Naive thymus-derived CD4-positive, alpha-beta T cell (primary cell): ENCODE measurements at regions not wholly inside any gene's neighbourhood (a gene's known extent, or its start where the extent isn't known, plus 50 kb on each side); places are given as distances from the start of the nearest gene placed in this dataset.

Experiments used
- ATAC-seq: fragments of 150-1000 bp; cut with Tn5 transposase; 2 replicates; pipeline ENCODE4 v1.10.0; 2021; ENCODE audit warnings: mild to moderate bottlenecking, moderate library complexity
- CTCF ChIA-PET: fragments of 350-600 bp; sonication (Branson Sonifier 250); formaldehyde crosslinking; loops from one replicate; lab custom pipeline; 2021; ENCODE audit warnings: antibody characterized with exemption; lab: Charles Lee
- POLR2A ChIA-PET: fragments of 350-600 bp; sonication (Branson Sonifier 250); formaldehyde crosslinking; loops from one replicate; lab custom pipeline; 2021; ENCODE audit warnings: antibody characterized with exemption, inconsistent platforms; lab: Charles Lee
- DNase-seq, 9 donors: peaks; one replicate each; pipeline versions ENCODE4 v3.0.0 to v3.0.0-alpha.2; 2020 to 2022; ENCODE audit warnings: mixed read lengths in 1 of 9
- H3K27ac ChIP-seq: one replicate; pipeline ENCODE4 v1.7.0; 2013; ENCODE audit warnings: mild to moderate bottlenecking, low read depth, low read length, moderate library complexity
- H3K27me3 ChIP-seq, 2 donors: one replicate each; pipeline ENCODE4 v1.7.0; 2013; ENCODE audit warnings: low read length in 2 of 2, mild to moderate bottlenecking in 2 of 2, moderate library complexity in 2 of 2; ENCODE audit not compliant: control insufficient read depth in 2 of 2, insufficient read depth in 2 of 2
- H3K36me3 ChIP-seq, 3 experiments: 1 replicate in 2 of 3; 2 replicates in 1 of 3; pipeline ENCODE4 v1.7.0; 2013; ENCODE audit warnings: low read length in 3 of 3, mild to moderate bottlenecking in 3 of 3, moderate library complexity in 1 of 3; ENCODE audit not compliant: insufficient read depth in 3 of 3, control insufficient read depth in 2 of 3
- H3K4me1 ChIP-seq, 2 donors: one replicate each; pipeline ENCODE4 v1.7.0; 2013; ENCODE audit warnings: low read length in 2 of 2, mild to moderate bottlenecking in 2 of 2, moderate library complexity in 1 of 2; ENCODE audit not compliant: control insufficient read depth in 2 of 2, insufficient read depth in 2 of 2
- H3K4me3 ChIP-seq: 2 replicates; pipeline ENCODE4 v1.7.0; 2013; ENCODE audit warnings: mild to moderate bottlenecking, low read length
- H3K9me3 ChIP-seq, 3 experiments: 1 replicate in 2 of 3; 2 replicates in 1 of 3; pipeline ENCODE4 v1.7.0; 2013; ENCODE audit warnings: low read length in 3 of 3; ENCODE audit not compliant: control insufficient read depth in 2 of 3
- H3K27ac Mint-ChIP-seq, 9 donors: one replicate each; pipeline ENCODE4 v1.8.0; 2020 to 2022; ENCODE audit warnings: mixed read lengths in 9 of 9, mild to moderate bottlenecking in 8 of 9, moderate library complexity in 5 of 9, inconsistent platforms in 2 of 9
- H3K27me3 Mint-ChIP-seq, 5 donors: one replicate each; pipeline ENCODE4 v1.8.0; 2021 to 2022; ENCODE audit warnings: mixed read lengths in 5 of 5, mild to moderate bottlenecking in 1 of 5
- H3K36me3 Mint-ChIP-seq, 5 donors: one replicate each; pipeline ENCODE4 v1.8.0; 2020 to 2022; ENCODE audit warnings: mixed read lengths in 5 of 5, mild to moderate bottlenecking in 3 of 5, inconsistent platforms in 1 of 5
- H3K4me1 Mint-ChIP-seq, 7 donors: one replicate each; pipeline ENCODE4 v1.8.0; 2020 to 2022; ENCODE audit warnings: mixed read lengths in 7 of 7, mild to moderate bottlenecking in 3 of 7, inconsistent platforms in 1 of 7
- H3K4me3 Mint-ChIP-seq, 10 donors: one replicate each; pipeline ENCODE4 v1.8.0; 2020 to 2022; ENCODE audit warnings: mild to moderate bottlenecking in 10 of 10, mixed read lengths in 10 of 10, moderate library complexity in 6 of 10, inconsistent platforms in 2 of 10
- H3K9me3 Mint-ChIP-seq, 11 donors: one replicate each; pipeline ENCODE4 v1.8.0; 2020 to 2022; ENCODE audit warnings: mixed read lengths in 11 of 11, mild to moderate bottlenecking in 4 of 11, inconsistent platforms in 1 of 11, moderate library complexity in 1 of 11
- intact Hi-C, 2 donors: fragments of 100-400 bp; cut with micrococcal nuclease; formaldehyde crosslinking; loops; one replicate each; pipeline ENCODE4 v1.15.1; 2023

- Histone ChIP-seq H3K36me3 (peaks cover 0 to 15% (median 0%) of the 10 kb centered on the region in 3 experiments), H3K9me3 (no peaks in the 10 kb centered on the region), H3K27me3 (no peaks in the 10 kb centered on the region), H3K4me1 (peaks cover 0 to 4% of the 10 kb centered on the region in 2 donors), H3K27ac (no peak overlapping the region), H3K4me3 (no peak overlapping the region)
- Mint-ChIP-seq H3K27me3 (no peaks in the 10 kb centered on the region), H3K36me3 (peaks cover 9 to 66% (median 47%) of the 10 kb centered on the region in 5 donors), H3K9me3 (peaks cover 0 to 5% (median 0%) of the 10 kb centered on the region in 11 donors), H3K4me3 (no peak overlapping the region), H3K4me1 (peaks cover 23 to 55% (median 31%) of the 10 kb centered on the region in 7 donors), H3K27ac (peak overlapping the region in 1 of 9 donors; percentile 74)
- CTCF ChIA-PET: no interaction called here
- intact Hi-C loops: loop anchor here in 1 of 2 donors (10.0 kb wide), 1 partner anchor 136 kb away; no protein-coding TSS in a partner anchor
- no peak for DNase-seq
- no peak for ATAC-seq
- POLR2A ChIA-PET: interaction anchor here (0.7 kb wide), 1 partner anchor 985 kb away, joined by 3 read pairs; no protein-coding TSS in a partner anchor
These were observed 436.1 kb downstream of the UTRN start for GRCh38 chr6:144721232-144721631.

- ChIA-PET POLR2A (no interaction called here), CTCF (no interaction called here)
- H3K27ac ChIP-seq: no peak overlapping the region
- no peaks in the 10 kb centered on the region for H3K27me3 ChIP-seq
- peak overlapping the region in 2 of 9 donors; percentile 14 to 29 for H3K27ac Mint-ChIP-seq
- no peaks in the 10 kb centered on the region for H3K9me3 ChIP-seq
- DNase-seq: no peak
- H3K4me1 Mint-ChIP-seq: peaks cover 26 to 64% (median 35%) of the 10 kb centered on the region in 7 donors
- no peak for ATAC-seq
- H3K4me3 ChIP-seq: no peak overlapping the region
- peaks cover 9 to 69% (median 43%) of the 10 kb centered on the region in 5 donors for H3K36me3 Mint-ChIP-seq
- intact Hi-C loops: loop anchor here in 1 of 2 donors (10.0 kb wide), 1 partner anchor 137 kb away; no protein-coding TSS in a partner anchor
- peaks cover 0 to 4% of the 10 kb centered on the region in 2 donors for H3K4me1 ChIP-seq
- peaks cover 0 to 5% (median 0%) of the 10 kb centered on the region in 11 donors for H3K9me3 Mint-ChIP-seq
- H3K4me3 Mint-ChIP-seq: no peak overlapping the region
- H3K36me3 ChIP-seq: peaks cover 0 to 15% (median 0%) of the 10 kb centered on the region in 3 experiments
- no peaks in the 10 kb centered on the region for H3K27me3 Mint-ChIP-seq
These were observed 437.1 kb downstream of the UTRN start for GRCh38 chr6:144722154-144722737.

- Histone ChIP-seq H3K4me3 (no peak overlapping the region), H3K9me3 (no peaks in the 10 kb centered on the region), H3K27ac (no peak overlapping the region), H3K4me1 (peaks cover 0 to 4% of the 10 kb centered on the region in 2 donors), H3K36me3 (peaks cover 0 to 15% (median 0%) of the 10 kb centered on the region in 3 experiments), H3K27me3 (no peaks in the 10 kb centered on the region)
- no peak overlapping the region for H3K27ac Mint-ChIP-seq
- POLR2A ChIA-PET: no interaction called here
- H3K4me1 Mint-ChIP-seq: peaks cover 26 to 65% (median 35%) of the 10 kb centered on the region in 7 donors
- intact Hi-C loops: loop anchor here in 1 of 2 donors (10.0 kb wide), 1 partner anchor 138 kb away; no protein-coding TSS in a partner anchor
- CTCF ChIA-PET: no interaction called here
- peaks cover 0 to 5% (median 0%) of the 10 kb centered on the region in 11 donors for H3K9me3 Mint-ChIP-seq
- no peaks in the 10 kb centered on the region for H3K27me3 Mint-ChIP-seq
- no peak for DNase-seq
- ATAC-seq: peak; percentile 63
- peaks cover 9 to 68% (median 41%) of the 10 kb centered on the region in 5 donors for H3K36me3 Mint-ChIP-seq
- H3K4me3 Mint-ChIP-seq: no peak overlapping the region
These were observed 437.8 kb downstream of the UTRN start for GRCh38 chr6:144722925-144723324.

GRCh38 chr6:144723431-144723830 is 438.3 kb downstream of the UTRN start:
- peaks cover 26 to 66% (median 35%) of the 10 kb centered on the region in 7 donors for H3K4me1 Mint-ChIP-seq

DNA sequence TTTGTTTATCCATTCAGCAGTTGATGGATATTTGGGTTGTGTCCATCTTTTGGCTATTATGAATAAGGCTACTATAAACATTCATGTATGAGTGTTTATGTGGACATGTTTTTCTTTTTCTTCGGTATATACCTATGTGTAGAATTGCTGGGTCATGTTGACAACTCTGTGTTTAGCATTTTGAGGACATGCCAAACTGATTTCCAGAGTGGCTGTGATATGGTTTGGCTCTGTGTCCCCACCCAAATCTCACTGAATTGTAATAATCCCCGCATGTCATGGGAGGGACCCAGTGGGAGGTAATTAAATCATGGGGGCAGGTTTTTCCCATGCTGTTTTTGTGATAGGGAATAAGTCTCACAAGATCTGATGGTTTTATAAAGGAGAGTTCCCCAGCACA is 439.7 kb downstream of the UTRN start:
- Histone ChIP-seq H3K27ac (no peak overlapping the region), H3K9me3 (no peaks in the 10 kb centered on the region), H3K36me3 (peaks cover 0 to 10% (median 0%) of the 10 kb centered on the region in 3 experiments), H3K4me3 (no peak overlapping the region), H3K4me1 (peaks cover 0 to 4% of the 10 kb centered on the region in 2 donors), H3K27me3 (no peaks in the 10 kb centered on the region)
- Mint-ChIP-seq H3K4me1 (peaks cover 22 to 65% (median 31%) of the 10 kb centered on the region in 7 donors), H3K9me3 (peaks cover 0 to 5% (median 0%) of the 10 kb centered on the region in 11 donors), H3K27me3 (no peaks in the 10 kb centered on the region), H3K36me3 (peaks cover 9 to 61% (median 40%) of the 10 kb centered on the region in 5 donors), H3K4me3 (peak overlapping the region in 1 of 10 donors; percentile 14), H3K27ac (peak overlapping the region in 3 of 9 donors; percentile 13 to 59 (median 22))
- ChIA-PET CTCF (no interaction called here), POLR2A (no interaction called here)
- intact Hi-C loops: loop anchor here in 1 of 2 donors (5.0 to 10.0 kb wide), 2 partner anchors 48 to 140 kb away; no protein-coding TSS in a partner anchor
- no peak for DNase-seq
- ATAC-seq: no peak

More at GRCh38 chr6:144723431-144723830, 438.3 kb downstream of the UTRN start:
- Histone ChIP-seq H3K27ac (no peak overlapping the region), H3K4me3 (no peak overlapping the region), H3K9me3 (no peaks in the 10 kb centered on the region), H3K4me1 (peaks cover 0 to 4% of the 10 kb centered on the region in 2 donors), H3K36me3 (peaks cover 0 to 15% (median 0%) of the 10 kb centered on the region in 3 experiments), H3K27me3 (no peaks in the 10 kb centered on the region)
- DNase-seq (no peak), ATAC-seq (no peak)
- Mint-ChIP-seq H3K36me3 (peaks cover 9 to 66% (median 44%) of the 10 kb centered on the region in 5 donors), H3K27me3 (no peaks in the 10 kb centered on the region), H3K4me3 (no peak overlapping the region), H3K27ac (no peak overlapping the region), H3K9me3 (peaks cover 0 to 5% (median 0%) of the 10 kb centered on the region in 11 donors)
- ChIA-PET POLR2A (no interaction called here), CTCF (no interaction called here)
- intact Hi-C loops: loop anchor here in 1 of 2 donors (10.0 kb wide), 1 partner anchor 139 kb away; no protein-coding TSS in a partner anchor

DNA sequence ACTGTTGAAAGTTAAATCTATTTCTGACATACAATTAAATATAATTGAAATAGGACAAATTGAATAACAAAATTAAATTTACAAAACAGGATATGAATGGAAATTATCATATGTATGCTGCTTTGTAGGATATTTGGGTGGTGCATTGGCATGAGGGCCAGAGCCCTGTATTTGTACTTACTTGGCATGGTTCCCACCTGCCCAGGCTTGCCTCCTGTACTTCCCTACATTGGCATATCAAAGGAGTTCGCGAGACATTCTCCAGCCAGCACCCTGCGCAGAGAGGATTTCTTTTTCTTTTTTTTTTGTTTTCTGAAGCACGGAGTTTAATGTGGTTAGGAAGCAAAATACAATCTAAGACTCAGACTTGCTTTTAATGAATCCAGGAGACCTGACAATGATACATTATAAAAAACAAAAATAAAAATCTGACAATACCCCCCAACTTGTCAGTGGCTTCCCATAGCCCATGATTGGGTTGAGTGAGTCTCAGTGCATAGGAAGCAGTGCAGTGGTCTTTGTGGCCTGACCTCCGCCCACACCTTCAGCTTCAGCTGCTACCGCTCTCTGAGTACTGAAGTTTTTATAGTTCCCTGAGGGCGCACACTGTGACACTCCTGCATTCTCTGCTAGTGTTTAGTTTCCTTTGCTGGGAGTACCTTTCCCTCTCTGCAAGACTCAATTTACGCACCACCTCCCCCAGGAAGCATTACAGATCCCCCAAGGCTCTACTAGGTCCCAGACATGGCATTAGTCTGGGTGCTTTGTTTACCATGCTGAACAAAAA is 440.8 kb downstream of the UTRN start:
- intact Hi-C loops: loop anchor here in 1 of 2 donors (5.0 to 10.0 kb wide), 2 partner anchors 49 to 141 kb away; no protein-coding TSS in a partner anchor
- peaks cover 0 to 5% (median 0%) of the 10 kb centered on the region in 11 donors for H3K9me3 Mint-ChIP-seq
- Histone ChIP-seq H3K9me3 (no peaks in the 10 kb centered on the region), H3K27ac (no peak overlapping the region), H3K4me1 (peaks cover 0 to 4% of the 10 kb centered on the region in 2 donors), H3K36me3 (peaks cover 0 to 10% (median 0%) of the 10 kb centered on the region in 3 experiments), H3K4me3 (no peak overlapping the region), H3K27me3 (no peaks in the 10 kb centered on the region)
- ChIA-PET CTCF (no interaction called here), POLR2A (no interaction called here)
- H3K36me3 Mint-ChIP-seq: peaks cover 9 to 55% (median 36%) of the 10 kb centered on the region in 5 donors
- peak; percentile 46 for ATAC-seq
- no peaks in the 10 kb centered on the region for H3K27me3 Mint-ChIP-seq
- peak in 1 of 9 donors; percentile 1 for DNase-seq
- peaks cover 22 to 56% (median 30%) of the 10 kb centered on the region in 7 donors for H3K4me1 Mint-ChIP-seq
- H3K27ac Mint-ChIP-seq: peak overlapping the region in 8 of 9 donors; percentile 3 to 80 (median 48)
- H3K4me3 Mint-ChIP-seq: peak overlapping the region in 5 of 10 donors; percentile 11 to 57 (median 14)
